Fibroblast of lung (primary cell): ENCODE measurements at regions not wholly inside any gene's neighbourhood (a gene's known extent, or its start where the extent isn't known, plus 50 kb on each side); places are given as distances from the start of the nearest gene placed in this dataset.

Experiments
- EZH2 ChIP-seq: IDR thresholded peaks from 2 replicates; pipeline ENCODE4 v1.5.1; 2012; ENCODE audit warnings: low read length, control low read depth, mild to moderate bottlenecking; ENCODE audit errors: missing control alignments
- TF ChIP-seq, protein P1 (sequence below), 2 donors: IDR thresholded peaks in 1 of 2; conservative IDR thresholded peaks in 1 of 2; 1 replicate in 1 of 2; 2 replicates in 1 of 2; pipeline ENCODE4 v1.5.1; 2011 to 2012; ENCODE audit warnings: low read length in 2 of 2, control low read depth in 1 of 2, inconsistent platforms in 1 of 2, low read depth in 1 of 2, mild to moderate bottlenecking in 1 of 2

DNA sequence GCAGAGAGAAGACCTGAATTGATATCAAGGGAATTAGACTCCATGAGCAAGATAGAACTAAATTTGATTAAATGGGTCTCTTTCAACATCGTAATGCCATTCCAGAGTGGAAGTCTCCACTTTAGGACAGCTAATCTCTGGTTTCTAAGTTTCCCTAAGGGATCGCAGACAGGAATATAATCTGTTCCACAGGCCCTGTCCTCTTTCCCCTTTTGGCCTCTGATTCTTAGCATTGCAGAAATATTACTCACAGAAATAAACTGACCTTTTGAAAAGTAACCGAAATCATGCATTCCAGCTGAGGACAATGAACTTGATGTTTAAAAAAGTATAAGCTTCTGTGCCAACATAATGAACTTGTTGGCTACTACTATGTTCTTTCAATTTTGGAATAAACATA lies 227.8 kb downstream of the ETS1 start:
- TF ChIP-seq, protein P1, sequence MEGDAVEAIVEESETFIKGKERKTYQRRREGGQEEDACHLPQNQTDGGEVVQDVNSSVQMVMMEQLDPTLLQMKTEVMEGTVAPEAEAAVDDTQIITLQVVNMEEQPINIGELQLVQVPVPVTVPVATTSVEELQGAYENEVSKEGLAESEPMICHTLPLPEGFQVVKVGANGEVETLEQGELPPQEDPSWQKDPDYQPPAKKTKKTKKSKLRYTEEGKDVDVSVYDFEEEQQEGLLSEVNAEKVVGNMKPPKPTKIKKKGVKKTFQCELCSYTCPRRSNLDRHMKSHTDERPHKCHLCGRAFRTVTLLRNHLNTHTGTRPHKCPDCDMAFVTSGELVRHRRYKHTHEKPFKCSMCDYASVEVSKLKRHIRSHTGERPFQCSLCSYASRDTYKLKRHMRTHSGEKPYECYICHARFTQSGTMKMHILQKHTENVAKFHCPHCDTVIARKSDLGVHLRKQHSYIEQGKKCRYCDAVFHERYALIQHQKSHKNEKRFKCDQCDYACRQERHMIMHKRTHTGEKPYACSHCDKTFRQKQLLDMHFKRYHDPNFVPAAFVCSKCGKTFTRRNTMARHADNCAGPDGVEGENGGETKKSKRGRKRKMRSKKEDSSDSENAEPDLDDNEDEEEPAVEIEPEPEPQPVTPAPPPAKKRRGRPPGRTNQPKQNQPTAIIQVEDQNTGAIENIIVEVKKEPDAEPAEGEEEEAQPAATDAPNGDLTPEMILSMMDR (conservative IDR thresholded peaks at IDR 0.05 in 1 of 2, IDR thresholded peaks at IDR 0.05 in 1 of 2; ENCODE audit: low read depth in 1 of 2, low read length in 2 of 2): no peak
- no peak for TF ChIP-seq EZH2
